H9 (cell line): ENCODE measurements at regions not wholly inside any gene's neighbourhood (a gene's known extent, or its start where the extent isn't known, plus 50 kb on each side); places are given as distances from the start of the nearest gene placed in this dataset.
A peak's percentile ranks its signal among the peaks of the same experiment; 100 is the strongest.

ENCODE experiments used
- DNase-seq: peaks from one replicate; pipeline ENCODE4 v3.0.0-alpha.2; 2017
- H2AFZ ChIP-seq: one replicate; pipeline ENCODE4 v1.6.1; 2013; ENCODE audit warnings: mild to moderate bottlenecking, low read length, control low read depth, moderate library complexity
- H2AK5ac ChIP-seq: 2 replicates; pipeline ENCODE4 v1.6.1; 2013; ENCODE audit warnings: low read length, control low read depth, mixed read lengths; ENCODE audit not compliant: insufficient read length
- H2BK120ac ChIP-seq: one replicate; pipeline ENCODE4 v1.6.1; 2013; ENCODE audit warnings: low read depth, mild to moderate bottlenecking, low read length, control low read depth, inconsistent platforms; ENCODE audit not compliant: poor library complexity, severe bottlenecking
- H2BK12ac ChIP-seq: 2 replicates; pipeline ENCODE4 v1.6.1; 2013; ENCODE audit warnings: low read length, control low read depth, mixed read lengths, low read depth; ENCODE audit not compliant: insufficient read length
- H2BK15ac ChIP-seq: 2 replicates; pipeline ENCODE4 v1.6.1; 2013; ENCODE audit warnings: low read depth, low read length, control low read depth
- H2BK20ac ChIP-seq: one replicate; pipeline ENCODE4 v1.6.1; 2013; ENCODE audit warnings: low read depth, mild to moderate bottlenecking, low read length, control low read depth, inconsistent platforms; ENCODE audit not compliant: poor library complexity, severe bottlenecking
- H2BK5ac ChIP-seq: 2 replicates; pipeline ENCODE4 v1.6.1; 2013; ENCODE audit warnings: low read length, control low read depth, mixed read lengths; ENCODE audit not compliant: insufficient read length
- H3K14ac ChIP-seq: 2 replicates; pipeline ENCODE4 v1.6.1; 2013; ENCODE audit warnings: low read length, control low read depth; ENCODE audit not compliant: insufficient read depth
- H3K18ac ChIP-seq: 2 replicates; pipeline ENCODE4 v1.6.1; 2013; ENCODE audit warnings: low read depth, mild to moderate bottlenecking, mixed read lengths, low read length, control low read depth; ENCODE audit not compliant: insufficient read length
- H3K23ac ChIP-seq: 2 replicates; pipeline ENCODE4 v1.6.1; 2013; ENCODE audit warnings: low read length, control low read depth, mixed read lengths, low read depth; ENCODE audit not compliant: insufficient read length
- H3K23me2 ChIP-seq: 2 replicates; pipeline ENCODE4 v1.6.1; 2013; ENCODE audit warnings: low read depth, mild to moderate bottlenecking, mixed read lengths, low read length, control low read depth; ENCODE audit not compliant: insufficient read length, poor library complexity, severe bottlenecking
- H3K27ac ChIP-seq: 2 replicates; pipeline ENCODE4 v1.5.1; 2013; ENCODE audit warnings: low read length, control low read depth, mixed read lengths, low read depth; ENCODE audit not compliant: insufficient read length
- H3K27me3 ChIP-seq: 2 replicates; pipeline ENCODE4 v1.6.1; 2013; ENCODE audit warnings: low read length, control low read depth, inconsistent platforms; ENCODE audit not compliant: insufficient read depth
- H3K4ac ChIP-seq: 2 replicates; pipeline ENCODE4 v1.6.1; 2013; ENCODE audit warnings: low read depth, mild to moderate bottlenecking, control low read depth, inconsistent platforms, low read length, moderate library complexity
- H3K4me1 ChIP-seq: 2 replicates; pipeline ENCODE4 v1.6.1; 2013; ENCODE audit warnings: low read length, control low read depth, inconsistent platforms; ENCODE audit not compliant: insufficient read depth
- H3K4me2 ChIP-seq: 2 replicates; pipeline ENCODE4 v1.6.1; 2013; ENCODE audit warnings: low read length, control low read depth, mixed read lengths; ENCODE audit not compliant: insufficient read length, insufficient read depth
- H3K56ac ChIP-seq: 2 replicates; pipeline ENCODE4 v1.6.1; 2013; ENCODE audit warnings: low read depth, mild to moderate bottlenecking, mixed read lengths, low read length, control low read depth; ENCODE audit not compliant: insufficient read length
- H3K79me1 ChIP-seq: 2 replicates; pipeline ENCODE4 v1.6.1; 2013; ENCODE audit warnings: low read depth, mild to moderate bottlenecking, moderate library complexity, low read length, control low read depth, inconsistent platforms; ENCODE audit not compliant: insufficient read depth, poor library complexity, severe bottlenecking
- H3K79me2 ChIP-seq: 2 replicates; pipeline ENCODE4 v1.6.1; 2013; ENCODE audit warnings: low read length, control low read depth, inconsistent platforms; ENCODE audit not compliant: insufficient read depth
- H3K9ac ChIP-seq: 2 replicates; pipeline ENCODE4 v1.6.1; 2013; ENCODE audit warnings: low read length, control low read depth, mixed read lengths; ENCODE audit not compliant: insufficient read length; ENCODE audit errors: extremely low read depth
- H3K9me3 ChIP-seq: one replicate; pipeline ENCODE4 v1.6.1; 2013; ENCODE audit warnings: low read depth, low read length, inconsistent platforms; ENCODE audit not compliant: control insufficient read depth
- H3T11ph ChIP-seq: one replicate; pipeline ENCODE4 v1.6.1; 2013; ENCODE audit warnings: mild to moderate bottlenecking, low read length, control low read depth, inconsistent platforms
- H4K20me1 ChIP-seq: one replicate; pipeline ENCODE4 v1.6.1; 2013; ENCODE audit not compliant: control insufficient read depth, insufficient read length, insufficient read depth
- H4K5ac ChIP-seq: 2 replicates; pipeline ENCODE4 v1.6.1; 2013; ENCODE audit warnings: low read depth, mild to moderate bottlenecking, mixed read lengths, low read length, control low read depth; ENCODE audit not compliant: insufficient read length
- H4K8ac ChIP-seq: replicated peaks from 2 replicates; pipeline ENCODE4 v1.6.1; 2013; ENCODE audit warnings: low read length, control low read depth, mixed read lengths, low read depth; ENCODE audit not compliant: insufficient read length
- H4K91ac ChIP-seq: 2 replicates; pipeline ENCODE4 v1.6.1; 2013; ENCODE audit warnings: low read depth, mild to moderate bottlenecking, moderate library complexity, mixed read lengths, low read length, control low read depth; ENCODE audit not compliant: insufficient read length
- H3K27ac Mint-ChIP-seq, 3 experiments: 2 replicates in 2 of 3; 3 replicates in 1 of 3; pipeline ENCODE4 v1.8.0; 2020 to 2021; ENCODE audit warnings: mixed read lengths in 3 of 3, mild to moderate bottlenecking in 1 of 3, moderate library complexity in 1 of 3
- H3K27me3 Mint-ChIP-seq: 2 replicates; pipeline ENCODE4 v1.8.0; 2021; ENCODE audit warnings: low read depth, mild to moderate bottlenecking, moderate library complexity, mixed read lengths
- H3K36me3 Mint-ChIP-seq, 3 experiments: 2 replicates in 2 of 3; 3 replicates in 1 of 3; pipeline ENCODE4 v1.8.0; 2020 to 2021; ENCODE audit warnings: low read depth in 3 of 3, mixed read lengths in 3 of 3; ENCODE audit not compliant: insufficient read depth in 1 of 3
- H3K4me1 Mint-ChIP-seq, 2 experiments: 2 replicates each; pipeline ENCODE4 v1.8.0; 2020; ENCODE audit warnings: mixed read lengths in 2 of 2
- H3K4me3 Mint-ChIP-seq, 2 experiments: 2 replicates in 1 of 2; 3 replicates in 1 of 2; pipeline ENCODE4 v1.8.0; 2020 to 2021; ENCODE audit warnings: mild to moderate bottlenecking in 2 of 2, mixed read lengths in 2 of 2, moderate library complexity in 1 of 2
- H3K9me3 Mint-ChIP-seq, 2 experiments: 2 replicates in 1 of 2; 3 replicates in 1 of 2; pipeline ENCODE4 v1.8.0; 2020; ENCODE audit warnings: mild to moderate bottlenecking in 2 of 2, mixed read lengths in 2 of 2, moderate library complexity in 1 of 2
- WGBS: extraction: QIAGEN DNeasy Blood & Tissue Kit; methylation state at CpG from one replicate; pipeline ENCODE4 v1.1.7; 2013; ENCODE audit warnings: missing lambda C conversion rate, low lambda C conversion rate, mixed read lengths; ENCODE audit not compliant: insufficient read length; ENCODE audit errors: extremely low coverage; 5-methylcytosine and 5-hydroxymethylcytosine counted together
- TF ChIP-seq, protein P1 (sequence below): fragments of 200-600 bp; sonication (generic); conservative IDR thresholded peaks from 3 replicates; pipeline ENCODE4 v1.8.0; 2021; ENCODE audit warnings: antibody characterized with exemption, mild to moderate bottlenecking

DNA sequence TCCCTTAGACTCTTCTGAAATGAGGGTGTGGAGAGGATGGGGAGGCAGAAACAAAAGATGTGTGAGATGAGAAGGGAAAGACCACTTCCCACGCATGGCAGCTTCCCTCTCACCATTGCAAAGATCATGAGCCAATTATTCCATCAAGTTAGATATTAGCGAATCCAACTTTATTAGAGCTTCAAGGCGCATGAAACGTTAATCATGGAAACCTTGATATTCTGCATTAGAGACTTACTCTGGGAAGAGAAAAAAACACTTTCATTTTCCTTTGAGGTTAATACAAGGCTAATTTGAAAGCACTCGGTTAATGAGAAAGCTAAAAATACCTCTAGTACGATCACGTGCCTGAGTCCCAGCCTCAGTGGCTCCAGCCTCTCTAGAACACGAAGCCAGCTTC is 220.6 kb upstream of the RPL38 start:
- Histone ChIP-seq H4K20me1 (no peaks in the 10 kb centered on the region), H4K5ac (no peak overlapping the region), H3K56ac (no peak overlapping the region), H3K4me1 (no peaks in the 10 kb centered on the region; the same call in 1 of the 2 replicates), H4K91ac (no peak overlapping the region), H3K4me2 (no peak overlapping the region), H3K4ac (no peak overlapping the region), H2AFZ (no peak overlapping the region), H4K8ac (no peak overlapping the region), H2AK5ac (no peak overlapping the region), H3K23me2 (no peaks in the 10 kb centered on the region), H3K9ac (no peak overlapping the region), H3T11ph (no peak overlapping the region), H3K79me1 (no peaks in the 10 kb centered on the region), H2BK20ac (no peak overlapping the region), H3K9me3 (no peaks in the 10 kb centered on the region), H3K14ac (no peak overlapping the region), H3K23ac (no peak overlapping the region), H2BK120ac (no peak overlapping the region), H3K79me2 (no peaks in the 10 kb centered on the region), H3K18ac (no peak overlapping the region), H3K27ac (no peak overlapping the region), H3K27me3 (no peaks in the 10 kb centered on the region), H2BK12ac (no peak overlapping the region), H2BK15ac (no peak overlapping the region), H2BK5ac (no peak overlapping the region)
- no CpG with 5 or more reads among the region's 8 CpGs for WGBS
- Mint-ChIP-seq H3K36me3 (peaks cover 0 to 6% (median 0%) of the 10 kb centered on the region in 3 experiments; a peak in 1 of 7 replicates), H3K4me1 (peaks cover 20 to 39% of the 10 kb centered on the region in 2 experiments), H3K4me3 (no peak overlapping the region), H3K27me3 (peaks cover 15% of the 10 kb centered on the region), H3K27ac (peak overlapping the region in 1 of 3 experiments; percentile 44; a peak in 2 of 7 replicates), H3K9me3 (no peaks in the 10 kb centered on the region)
- TF ChIP-seq, protein P1, sequence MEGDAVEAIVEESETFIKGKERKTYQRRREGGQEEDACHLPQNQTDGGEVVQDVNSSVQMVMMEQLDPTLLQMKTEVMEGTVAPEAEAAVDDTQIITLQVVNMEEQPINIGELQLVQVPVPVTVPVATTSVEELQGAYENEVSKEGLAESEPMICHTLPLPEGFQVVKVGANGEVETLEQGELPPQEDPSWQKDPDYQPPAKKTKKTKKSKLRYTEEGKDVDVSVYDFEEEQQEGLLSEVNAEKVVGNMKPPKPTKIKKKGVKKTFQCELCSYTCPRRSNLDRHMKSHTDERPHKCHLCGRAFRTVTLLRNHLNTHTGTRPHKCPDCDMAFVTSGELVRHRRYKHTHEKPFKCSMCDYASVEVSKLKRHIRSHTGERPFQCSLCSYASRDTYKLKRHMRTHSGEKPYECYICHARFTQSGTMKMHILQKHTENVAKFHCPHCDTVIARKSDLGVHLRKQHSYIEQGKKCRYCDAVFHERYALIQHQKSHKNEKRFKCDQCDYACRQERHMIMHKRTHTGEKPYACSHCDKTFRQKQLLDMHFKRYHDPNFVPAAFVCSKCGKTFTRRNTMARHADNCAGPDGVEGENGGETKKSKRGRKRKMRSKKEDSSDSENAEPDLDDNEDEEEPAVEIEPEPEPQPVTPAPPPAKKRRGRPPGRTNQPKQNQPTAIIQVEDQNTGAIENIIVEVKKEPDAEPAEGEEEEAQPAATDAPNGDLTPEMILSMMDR, result no peak
- DNase-seq, result no peak
